Pancreas (tissue), 10 donors: ENCODE measurements at regions not wholly inside any gene's neighbourhood (a gene's known extent, or its start where the extent isn't known, plus 50 kb on each side); places are given as distances from the start of the nearest gene placed in this dataset.

Source experiments
- ATAC-seq, 4 donors: fragments of 200-7000 bp; cut with Tn5 transposase; one replicate each; pipeline versions ENCODE4 v1.8.0 to v1.9.1; 2020; ENCODE audit warnings: mild to moderate bottlenecking in 4 of 4, moderate library complexity in 4 of 4
- DNase-seq, 6 donors: peaks; one replicate each; pipeline ENCODE4 v3.0.0-alpha.2; 2020
- FAIRE-seq: peaks from 2 replicates; lab custom pipeline; 2012; peaks lifted over from hg19 to GRCh38; lab: Jason Lieb, UNC
- H3K27ac ChIP-seq, 4 donors: fragments of 200-600 bp; sonication (generic); 1 replicate in 3 of 4; 2 replicates in 1 of 4; pipeline versions ENCODE4 v1.5.0 to v1.8.0; 2020
- H3K27me3 ChIP-seq, 4 donors: fragments of 200-600 bp; one replicate each; pipeline ENCODE4 v1.8.0; 2021
- H3K36me3 ChIP-seq, 3 donors: fragments of 200-600 bp; sonication (generic) in 1 of 3; one replicate each; pipeline versions ENCODE4 v1.5.0 to v1.8.0; 2020 to 2021
- H3K4me1 ChIP-seq, 3 donors: fragments of 200-600 bp; one replicate each; pipeline ENCODE4 v1.8.0; 2021
- H3K4me3 ChIP-seq, 4 donors: fragments of 200-600 bp; sonication (generic) in 2 of 4; one replicate each; pipeline versions ENCODE4 v1.5.0 to v1.8.0; 2020 to 2021
- H3K9me3 ChIP-seq, 4 donors: fragments of 200-600 bp; one replicate each; pipeline ENCODE4 v1.8.0; 2021
- CTCF ChIP-seq, 4 donors: fragments of 200-600 bp; sonication (generic) in 3 of 4; IDR thresholded peaks; one replicate each; pipeline versions ENCODE4 v1.5.0 to v1.8.0; 2021; ENCODE audit warnings: antibody characterized with exemption in 4 of 4
- WGBS, 2 donors: extraction: QIAGEN DNeasy Blood & Tissue Kit; methylation state at CpG; one replicate each; pipeline ENCODE4 v1.1.7; 2013; 5-methylcytosine and 5-hydroxymethylcytosine counted together
- intact Hi-C, 3 donors: fragments of 100-400 bp; cut with DNase I; formaldehyde crosslinking; loops; one replicate each; pipeline versions ENCODE4 v1.11.1 to v1.14.2; 2022
- donor health status: healthy with polysubstance abuse.
- donor health status: DM: no; HTN: no; CAD: no; lungs with moderate emphysema.
- donor health status: DM: no; HTN: no; CAD: no.
- donor health status: control.
- donor health status: control.
- donor health status: Bipolar disorder and iron deficiency.
- donor health status: DM: yes; HTN: yes; CAD: no.
- donor health status: DM: no; HTN: no; CAD: no.
- donor health status: DM: no; HTN: no; CAD: no.
- donor health status: DM: yes; HTN: yes; CAD: no.

GRCh38 chr7:85447004-85447403, 260.1 kb upstream of the SEMA3D start:
- no peak for DNase-seq
- intact Hi-C loops, result no loop called here
- ATAC-seq, result no peak
- H3K4me1 ChIP-seq, result no peaks in the 10 kb centered on the region
- H3K36me3 ChIP-seq, result no peaks in the 10 kb centered on the region
- no peak overlapping the region for H3K4me3 ChIP-seq
- no peak for TF ChIP-seq CTCF (IDR thresholded peaks at IDR 0.05)
- WGBS, 2 donors, result 82 to 84% methylated on average over 1 of the region's 1 CpG
- no peaks in the 10 kb centered on the region for H3K9me3 ChIP-seq
- H3K27ac ChIP-seq, result no peak overlapping the region
- H3K27me3 ChIP-seq, result no peaks in the 10 kb centered on the region
- no peak for FAIRE-seq

GRCh38 chr7:85426487-85426960, 239.7 kb upstream of the SEMA3D start:
- ATAC-seq (no peak), FAIRE-seq (no peak), DNase-seq (no peak)
- H3K27ac ChIP-seq, result no peak overlapping the region
- no peaks in the 10 kb centered on the region for H3K36me3 ChIP-seq
- no peak overlapping the region for H3K4me3 ChIP-seq
- TF ChIP-seq CTCF (IDR thresholded peaks at IDR 0.05), result no peak
- WGBS, 2 donors, result 87 to 90% methylated on average over 2 of the region's 2 CpGs
- no peaks in the 10 kb centered on the region for H3K9me3 ChIP-seq
- no peaks in the 10 kb centered on the region for H3K27me3 ChIP-seq
- no peaks in the 10 kb centered on the region for H3K4me1 ChIP-seq
- intact Hi-C loops, result no loop called here

- intact Hi-C loops, result no loop called here
- no peak for TF ChIP-seq CTCF (IDR thresholded peaks at IDR 0.05)
- Histone ChIP-seq H3K36me3 (no peaks in the 10 kb centered on the region), H3K27ac (no peak overlapping the region), H3K9me3 (no peaks in the 10 kb centered on the region), H3K27me3 (no peaks in the 10 kb centered on the region), H3K4me3 (no peak overlapping the region), H3K4me1 (no peaks in the 10 kb centered on the region)
- peak in 2 of 6 donors; percentile 27 to 40 for DNase-seq
- ATAC-seq, result no peak
- FAIRE-seq, result no peak
- WGBS, 2 donors, result 82 to 95% methylated on average over 7 of the region's 7 CpGs
Observed at GRCh38 chr7:85424298-85424697, 237.4 kb upstream of the SEMA3D start.

- H3K9me3 ChIP-seq, result no peaks in the 10 kb centered on the region
- no peak overlapping the region for H3K27ac ChIP-seq
- no peak for ATAC-seq
- intact Hi-C loops, result no loop called here
- peak in 2 of 6 donors; percentile 48 to 50 for DNase-seq
- FAIRE-seq, result no peak
- no peaks in the 10 kb centered on the region for H3K36me3 ChIP-seq
- no peak overlapping the region for H3K4me3 ChIP-seq
- H3K4me1 ChIP-seq, result no peaks in the 10 kb centered on the region
- 87 to 92% methylated on average over 21 of the region's 21 CpGs for WGBS, 2 donors
- no peaks in the 10 kb centered on the region for H3K27me3 ChIP-seq
- TF ChIP-seq CTCF (IDR thresholded peaks at IDR 0.05), result no peak
Observed at GRCh38 chr7:85423209-85423895, 236.5 kb upstream of the SEMA3D start.

- FAIRE-seq (no peak), ATAC-seq (no peak), DNase-seq (no peak)
- 13 to 29% methylated on average over 1 of the region's 1 CpG for WGBS, 2 donors
- no peak for TF ChIP-seq CTCF (IDR thresholded peaks at IDR 0.05)
- Histone ChIP-seq H3K4me1 (no peaks in the 10 kb centered on the region), H3K27me3 (no peaks in the 10 kb centered on the region), H3K9me3 (no peaks in the 10 kb centered on the region), H3K36me3 (no peaks in the 10 kb centered on the region), H3K27ac (no peak overlapping the region), H3K4me3 (no peak overlapping the region)
- intact Hi-C loops, result no loop called here
Observed at GRCh38 chr7:85415743-85416142, 228.9 kb upstream of the SEMA3D start.
